ENCODE measurements at regions not wholly inside any gene's neighbourhood (a gene's known extent, or its start where the extent isn't known, plus 50 kb on each side); places are given as distances from the start of the nearest gene placed in this dataset.

DNA sequence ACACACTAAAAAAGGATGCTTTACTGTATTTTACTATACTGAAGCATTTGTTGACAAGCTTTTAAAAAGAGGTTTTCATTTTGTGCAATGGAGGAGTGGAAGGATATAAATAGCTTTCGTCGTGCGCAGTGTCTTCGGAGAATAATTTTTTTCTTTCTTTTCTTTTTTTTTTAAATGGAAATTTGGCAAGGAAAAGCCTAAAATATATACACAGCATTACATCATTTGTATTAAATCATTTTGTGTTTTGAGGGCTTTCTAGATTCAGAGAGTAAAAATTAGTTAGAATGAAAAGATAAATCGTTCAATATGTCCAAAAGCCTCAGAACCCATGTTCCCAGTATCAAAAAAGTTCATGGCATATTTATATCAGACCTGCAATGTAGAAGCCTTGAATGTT is 150.2 kb upstream of the FERD3L start:
- no peak overlapping the region for H3T11ph ChIP-seq (ENCODE audit: low read length)
- H3K4me2 ChIP-seq (ENCODE audit: insufficient read depth, insufficient read length, low read length): no peak overlapping the region
- no peak overlapping the region for H3K9ac ChIP-seq (ENCODE audit: extremely low read depth, insufficient read length, low read length)
- no peaks in the 10 kb centered on the region for H3K27me3 ChIP-seq (ENCODE audit: insufficient read depth, low read length)
- no peaks in the 10 kb centered on the region for H3K23me2 ChIP-seq (ENCODE audit: insufficient read length, low read depth, low read length, poor library complexity, severe bottlenecking)
- H4K5ac ChIP-seq (ENCODE audit: insufficient read length, low read depth, low read length): no peak overlapping the region
- H3K4me1 Mint-ChIP-seq: peaks cover 8 to 10% of the 10 kb centered on the region in 2 experiments; a peak in 3 of 4 replicates
- no peaks in the 10 kb centered on the region for H3K9me3 Mint-ChIP-seq
- no peaks in the 10 kb centered on the region for H3K9me3 ChIP-seq (ENCODE audit: control insufficient read depth, low read depth, low read length)
- H2AK5ac ChIP-seq (ENCODE audit: insufficient read length, low read length): no peak overlapping the region
- no peak overlapping the region for H2BK5ac ChIP-seq (ENCODE audit: insufficient read length, low read length)
- no peak overlapping the region for H3K56ac ChIP-seq (ENCODE audit: insufficient read length, low read depth, low read length)
- H2BK20ac ChIP-seq (ENCODE audit: low read depth, low read length, poor library complexity, severe bottlenecking): no peak overlapping the region
- H2AFZ ChIP-seq (ENCODE audit: low read length): no peak overlapping the region
- no peak overlapping the region for H3K18ac ChIP-seq (ENCODE audit: insufficient read length, low read depth, low read length)
- H3K27ac ChIP-seq (ENCODE audit: insufficient read length, low read depth, low read length): no peak overlapping the region
- H4K20me1 ChIP-seq (ENCODE audit: control insufficient read depth, insufficient read depth, insufficient read length): no peaks in the 10 kb centered on the region
- no CpG with 5 or more reads among the region's 5 CpGs for WGBS (ENCODE audit: extremely low coverage, insufficient read length, low lambda C conversion rate)
- H3K4me3 Mint-ChIP-seq: no peak overlapping the region
- no peaks in the 10 kb centered on the region for H3K36me3 Mint-ChIP-seq (ENCODE audit: insufficient read depth in 1 of 3, low read depth in 3 of 3)
- H3K23ac ChIP-seq (ENCODE audit: insufficient read length, low read depth, low read length): no peak overlapping the region
- no peak overlapping the region for H2BK15ac ChIP-seq (ENCODE audit: low read depth, low read length)
- H3K27me3 Mint-ChIP-seq (ENCODE audit: low read depth): no peaks in the 10 kb centered on the region; the same call in 1 of the 2 replicates
- no peaks in the 10 kb centered on the region for H3K79me2 ChIP-seq (ENCODE audit: insufficient read depth, low read length)
- H3K27ac Mint-ChIP-seq: no peak overlapping the region
- TF ChIP-seq, protein P1, sequence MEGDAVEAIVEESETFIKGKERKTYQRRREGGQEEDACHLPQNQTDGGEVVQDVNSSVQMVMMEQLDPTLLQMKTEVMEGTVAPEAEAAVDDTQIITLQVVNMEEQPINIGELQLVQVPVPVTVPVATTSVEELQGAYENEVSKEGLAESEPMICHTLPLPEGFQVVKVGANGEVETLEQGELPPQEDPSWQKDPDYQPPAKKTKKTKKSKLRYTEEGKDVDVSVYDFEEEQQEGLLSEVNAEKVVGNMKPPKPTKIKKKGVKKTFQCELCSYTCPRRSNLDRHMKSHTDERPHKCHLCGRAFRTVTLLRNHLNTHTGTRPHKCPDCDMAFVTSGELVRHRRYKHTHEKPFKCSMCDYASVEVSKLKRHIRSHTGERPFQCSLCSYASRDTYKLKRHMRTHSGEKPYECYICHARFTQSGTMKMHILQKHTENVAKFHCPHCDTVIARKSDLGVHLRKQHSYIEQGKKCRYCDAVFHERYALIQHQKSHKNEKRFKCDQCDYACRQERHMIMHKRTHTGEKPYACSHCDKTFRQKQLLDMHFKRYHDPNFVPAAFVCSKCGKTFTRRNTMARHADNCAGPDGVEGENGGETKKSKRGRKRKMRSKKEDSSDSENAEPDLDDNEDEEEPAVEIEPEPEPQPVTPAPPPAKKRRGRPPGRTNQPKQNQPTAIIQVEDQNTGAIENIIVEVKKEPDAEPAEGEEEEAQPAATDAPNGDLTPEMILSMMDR (conservative IDR thresholded peaks at IDR 0.05): no peak
- H4K91ac ChIP-seq (ENCODE audit: insufficient read length, low read depth, low read length): no peak overlapping the region
- H2BK120ac ChIP-seq (ENCODE audit: low read depth, low read length, poor library complexity, severe bottlenecking): no peak overlapping the region
- H3K79me1 ChIP-seq (ENCODE audit: insufficient read depth, low read depth, low read length, poor library complexity, severe bottlenecking): no peaks in the 10 kb centered on the region
- no peak overlapping the region for H4K8ac ChIP-seq (replicated peaks; ENCODE audit: insufficient read length, low read depth, low read length)
- DNase-seq: no peak
- no peaks in the 10 kb centered on the region for H3K4me1 ChIP-seq (ENCODE audit: insufficient read depth, low read length)
- H3K14ac ChIP-seq (ENCODE audit: insufficient read depth, low read length): no peak overlapping the region
- H2BK12ac ChIP-seq (ENCODE audit: insufficient read length, low read depth, low read length): no peak overlapping the region
- no peak overlapping the region for H3K4ac ChIP-seq (ENCODE audit: low read depth, low read length)
